Activated CD4-positive, alpha-beta memory T cell treated with anti-CD3 and anti-CD28 coated beads for 36 hours (primary cell): ENCODE measurements at regions not wholly inside any gene's neighbourhood (a gene's known extent, or its start where the extent isn't known, plus 50 kb on each side); places are given as distances from the start of the nearest gene placed in this dataset.

ENCODE experiments used
- CTCF ChIA-PET: fragments of 350-600 bp; sonication (Branson Sonifier 250); formaldehyde crosslinking; loops from one replicate; lab custom pipeline; 2021; ENCODE audit warnings: antibody characterized with exemption, inconsistent platforms; lab: Charles Lee
- POLR2A ChIA-PET: fragments of 350-600 bp; sonication (Branson Sonifier 250); formaldehyde crosslinking; loops from one replicate; lab custom pipeline; 2021; ENCODE audit warnings: antibody characterized with exemption; lab: Charles Lee
- DNase-seq: peaks from one replicate; pipeline ENCODE4 v3.0.0-alpha.2; 2020
- H3K27ac Mint-ChIP-seq: one replicate; pipeline ENCODE4 v1.8.0; 2021; ENCODE audit warnings: mixed read lengths
- H3K27me3 Mint-ChIP-seq: one replicate; pipeline ENCODE4 v1.8.0; 2021; ENCODE audit warnings: mixed read lengths
- H3K36me3 Mint-ChIP-seq: one replicate; pipeline ENCODE4 v1.8.0; 2021; ENCODE audit warnings: mixed read lengths
- H3K4me1 Mint-ChIP-seq: one replicate; pipeline ENCODE4 v1.8.0; 2021; ENCODE audit warnings: low read depth, mixed read lengths
- H3K4me3 Mint-ChIP-seq: one replicate; pipeline ENCODE4 v1.8.0; 2021; ENCODE audit warnings: mild to moderate bottlenecking, mixed read lengths
- H3K9me3 Mint-ChIP-seq: one replicate; pipeline ENCODE4 v1.8.0; 2021; ENCODE audit warnings: mixed read lengths
- intact Hi-C: fragments of 100-400 bp; cut with micrococcal nuclease; formaldehyde crosslinking; loops from one replicate; pipeline ENCODE4 v1.15.1; 2023

GRCh38 chr9:96050048-96050860 is 174.8 kb downstream of the ERCC6L2 start:
- Mint-ChIP-seq H3K9me3 (peaks cover 2% of the 10 kb centered on the region), H3K36me3 (no peaks in the 10 kb centered on the region), H3K27ac (no peak overlapping the region), H3K27me3 (peaks cover 5% of the 10 kb centered on the region), H3K4me3 (no peak overlapping the region), H3K4me1 (peaks cover 11% of the 10 kb centered on the region)
- no peak for DNase-seq
- ChIA-PET CTCF (no interaction called here), POLR2A (no interaction called here)
- intact Hi-C loops = no loop called here

- peaks cover 11% of the 10 kb centered on the region for H3K4me1 Mint-ChIP-seq
- peaks cover under 1% of the 10 kb centered on the region for H3K9me3 Mint-ChIP-seq
- ChIA-PET POLR2A (interaction anchor here (0.7 kb wide), 1 partner anchor 14 kb away, joined by 3 read pairs; no protein-coding TSS in a partner anchor), CTCF (no interaction called here)
- H3K4me3 Mint-ChIP-seq = no peak overlapping the region
- peaks cover 5% of the 10 kb centered on the region for H3K27me3 Mint-ChIP-seq
- no peak overlapping the region for H3K27ac Mint-ChIP-seq
- intact Hi-C loops = no loop called here
- no peaks in the 10 kb centered on the region for H3K36me3 Mint-ChIP-seq
- DNase-seq = no peak
Measured at GRCh38 chr9:96048956-96049831, 173.7 kb downstream of the ERCC6L2 start.

GRCh38 chr9:96048104-96048955 is 172.8 kb downstream of the ERCC6L2 start:
- CTCF ChIA-PET = no interaction called here
- H3K27me3 Mint-ChIP-seq = peaks cover 5% of the 10 kb centered on the region
- peak overlapping the region; percentile 11 for H3K27ac Mint-ChIP-seq
- intact Hi-C loops = no loop called here
- DNase-seq = peak; percentile 50
- H3K4me1 Mint-ChIP-seq = peaks cover 11% of the 10 kb centered on the region
- H3K36me3 Mint-ChIP-seq = no peaks in the 10 kb centered on the region
- POLR2A ChIA-PET = interaction anchor here (0.7 kb wide), 1 partner anchor 13 kb away, joined by 3 read pairs; no protein-coding TSS in a partner anchor
- no peak overlapping the region for H3K4me3 Mint-ChIP-seq
- H3K9me3 Mint-ChIP-seq = no peaks in the 10 kb centered on the region

GRCh38 chr9:96047741-96048103 is 172.2 kb downstream of the ERCC6L2 start:
- ChIA-PET CTCF (no interaction called here), POLR2A (no interaction called here)
- H3K4me3 Mint-ChIP-seq = no peak overlapping the region
- H3K27me3 Mint-ChIP-seq = peaks cover 5% of the 10 kb centered on the region
- peak overlapping the region; percentile 11 for H3K27ac Mint-ChIP-seq
- DNase-seq = no peak
- H3K9me3 Mint-ChIP-seq = no peaks in the 10 kb centered on the region
- H3K4me1 Mint-ChIP-seq = peaks cover 11% of the 10 kb centered on the region
- H3K36me3 Mint-ChIP-seq = no peaks in the 10 kb centered on the region
- intact Hi-C loops = no loop called here

- DNase-seq = no peak
- intact Hi-C loops = no loop called here
- Mint-ChIP-seq H3K4me1 (peaks cover 11% of the 10 kb centered on the region), H3K4me3 (no peak overlapping the region), H3K27ac (no peak overlapping the region), H3K27me3 (peaks cover 5% of the 10 kb centered on the region), H3K36me3 (no peaks in the 10 kb centered on the region), H3K9me3 (no peaks in the 10 kb centered on the region)
- ChIA-PET POLR2A (no interaction called here), CTCF (no interaction called here)
Measured at GRCh38 chr9:96047116-96047639, 171.7 kb downstream of the ERCC6L2 start.

GRCh38 chr9:96045811-96046210 is 170.3 kb downstream of the ERCC6L2 start:
- Mint-ChIP-seq H3K27ac (no peak overlapping the region), H3K27me3 (peaks cover 5% of the 10 kb centered on the region), H3K9me3 (no peaks in the 10 kb centered on the region), H3K4me1 (peaks cover 11% of the 10 kb centered on the region), H3K36me3 (no peaks in the 10 kb centered on the region), H3K4me3 (no peak overlapping the region)
- ChIA-PET POLR2A (no interaction called here), CTCF (no interaction called here)
- no peak for DNase-seq
- intact Hi-C loops = no loop called here

- DNase-seq = no peak
- Mint-ChIP-seq H3K27ac (no peak overlapping the region), H3K4me3 (no peak overlapping the region), H3K27me3 (peaks cover 5% of the 10 kb centered on the region), H3K4me1 (peaks cover 11% of the 10 kb centered on the region), H3K9me3 (peaks cover under 1% of the 10 kb centered on the region), H3K36me3 (no peaks in the 10 kb centered on the region)
- intact Hi-C loops = no loop called here
- ChIA-PET POLR2A (no interaction called here), CTCF (no interaction called here)
Measured at GRCh38 chr9:96044401-96044800, 168.9 kb downstream of the ERCC6L2 start.

- ChIA-PET POLR2A (no interaction called here), CTCF (no interaction called here)
- no peaks in the 10 kb centered on the region for H3K36me3 Mint-ChIP-seq
- intact Hi-C loops = no loop called here
- peaks cover 19% of the 10 kb centered on the region for H3K9me3 Mint-ChIP-seq
- H3K4me3 Mint-ChIP-seq = no peak overlapping the region
- H3K4me1 Mint-ChIP-seq = no peaks in the 10 kb centered on the region
- peaks cover 2% of the 10 kb centered on the region for H3K27me3 Mint-ChIP-seq
- DNase-seq = no peak
- H3K27ac Mint-ChIP-seq = no peak overlapping the region
Measured at GRCh38 chr9:96040591-96041461, 165.3 kb downstream of the ERCC6L2 start.

- Mint-ChIP-seq H3K36me3 (no peaks in the 10 kb centered on the region), H3K4me1 (no peaks in the 10 kb centered on the region), H3K27me3 (no peaks in the 10 kb centered on the region), H3K27ac (no peak overlapping the region), H3K9me3 (peaks cover 19% of the 10 kb centered on the region), H3K4me3 (no peak overlapping the region)
- CTCF ChIA-PET = no interaction called here
- POLR2A ChIA-PET = no interaction called here
- no peak for DNase-seq
- intact Hi-C loops = no loop called here
Measured at GRCh38 chr9:96038914-96039313, 163.4 kb downstream of the ERCC6L2 start.

GRCh38 chr9:96038271-96038670 is 162.8 kb downstream of the ERCC6L2 start:
- ChIA-PET CTCF (no interaction called here), POLR2A (no interaction called here)
- Mint-ChIP-seq H3K36me3 (no peaks in the 10 kb centered on the region), H3K9me3 (peaks cover 19% of the 10 kb centered on the region), H3K4me1 (no peaks in the 10 kb centered on the region), H3K27me3 (no peaks in the 10 kb centered on the region), H3K4me3 (no peak overlapping the region), H3K27ac (no peak overlapping the region)
- no peak for DNase-seq
- intact Hi-C loops = no loop called here

- intact Hi-C loops = no loop called here
- Mint-ChIP-seq H3K4me1 (no peaks in the 10 kb centered on the region), H3K36me3 (no peaks in the 10 kb centered on the region), H3K9me3 (peaks cover 19% of the 10 kb centered on the region), H3K27me3 (no peaks in the 10 kb centered on the region), H3K4me3 (no peak overlapping the region), H3K27ac (no peak overlapping the region)
- ChIA-PET POLR2A (no interaction called here), CTCF (no interaction called here)
- DNase-seq = no peak
Measured at GRCh38 chr9:96034553-96035122, 159.1 kb downstream of the ERCC6L2 start.
